ENCODE measurements at regions not wholly inside any gene's neighbourhood (a gene's known extent, or its start where the extent isn't known, plus 50 kb on each side); places are given as distances from the start of the nearest gene placed in this dataset.

DNA sequence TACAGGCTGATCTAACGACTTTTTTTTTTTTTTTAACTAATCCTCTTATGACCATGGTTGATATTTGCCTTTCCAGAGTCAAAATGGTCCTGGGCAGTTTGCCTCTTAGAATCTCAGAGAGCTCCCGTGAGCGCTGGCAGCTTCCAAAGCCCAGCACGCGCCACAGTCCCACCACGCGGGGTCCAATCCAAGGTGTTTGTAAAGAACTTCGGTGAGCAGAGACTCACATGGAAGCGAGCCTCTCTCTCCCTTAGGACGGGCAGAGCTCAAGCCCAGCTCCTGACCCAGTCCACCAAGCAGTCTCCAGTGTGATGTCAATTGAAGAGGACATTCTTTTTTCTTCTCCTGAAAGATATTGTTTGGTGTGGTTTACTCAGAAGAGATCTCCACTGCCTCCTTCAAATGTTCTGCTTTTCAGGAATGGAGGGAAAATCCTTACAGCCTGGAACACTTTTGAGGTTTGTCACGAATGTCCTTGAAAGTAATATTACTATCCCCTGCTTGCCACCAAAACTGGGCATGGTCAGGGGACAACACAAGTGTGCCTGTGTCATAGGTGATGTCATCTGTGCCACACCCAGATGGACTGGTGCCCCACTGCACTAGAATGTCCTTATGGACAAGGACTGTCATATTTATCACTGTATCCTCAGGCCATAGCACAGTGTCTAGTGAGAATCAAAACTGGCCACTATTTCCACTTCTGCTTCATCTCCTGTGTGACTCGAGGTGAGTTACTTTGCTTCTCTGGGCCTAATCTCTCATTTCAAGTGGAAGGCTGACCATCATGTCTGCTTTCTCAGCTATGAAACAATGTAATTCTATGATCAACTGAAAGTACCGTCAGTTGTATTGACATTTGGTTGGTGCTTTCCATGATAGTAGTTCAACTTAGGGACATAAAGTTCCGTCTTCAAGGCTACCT, 97.4 kb upstream of the EDEM3 start:
- H3K9me3 ChIP-seq (ENCODE audit: low read depth, low read length, poor library complexity, severe bottlenecking) = no peaks in the 10 kb centered on the region
- BruUV-seq (replicated peaks) = no TSS peak
- H3K36me3 ChIP-seq (ENCODE audit: insufficient read depth, low read length, poor library complexity, severe bottlenecking) = no peaks in the 10 kb centered on the region
- no peaks in the 10 kb centered on the region for H3K4me1 ChIP-seq (ENCODE audit: insufficient read depth, low read length, poor library complexity, severe bottlenecking)
- intact Hi-C loops (cut with micrococcal nuclease; ENCODE audit: unreplicated experiment) = no loop called here
- ChIA-PET POLR2A (ENCODE audit: low non-redundant PET) (no interaction called here), CTCF (interaction anchor here (0.7 kb wide), 1 partner anchor 521 kb away, joined by 4 read pairs; no protein-coding TSS in a partner anchor)
- H3K4me3 ChIP-seq (ENCODE audit: low read depth, low read length, poor library complexity, severe bottlenecking) = no peak overlapping the region
- H3K27me3 ChIP-seq (replicated peaks; ENCODE audit: insufficient read depth, low read depth, low read length, poor library complexity) = no peaks in the 10 kb centered on the region
- TF ChIP-seq, protein P1, sequence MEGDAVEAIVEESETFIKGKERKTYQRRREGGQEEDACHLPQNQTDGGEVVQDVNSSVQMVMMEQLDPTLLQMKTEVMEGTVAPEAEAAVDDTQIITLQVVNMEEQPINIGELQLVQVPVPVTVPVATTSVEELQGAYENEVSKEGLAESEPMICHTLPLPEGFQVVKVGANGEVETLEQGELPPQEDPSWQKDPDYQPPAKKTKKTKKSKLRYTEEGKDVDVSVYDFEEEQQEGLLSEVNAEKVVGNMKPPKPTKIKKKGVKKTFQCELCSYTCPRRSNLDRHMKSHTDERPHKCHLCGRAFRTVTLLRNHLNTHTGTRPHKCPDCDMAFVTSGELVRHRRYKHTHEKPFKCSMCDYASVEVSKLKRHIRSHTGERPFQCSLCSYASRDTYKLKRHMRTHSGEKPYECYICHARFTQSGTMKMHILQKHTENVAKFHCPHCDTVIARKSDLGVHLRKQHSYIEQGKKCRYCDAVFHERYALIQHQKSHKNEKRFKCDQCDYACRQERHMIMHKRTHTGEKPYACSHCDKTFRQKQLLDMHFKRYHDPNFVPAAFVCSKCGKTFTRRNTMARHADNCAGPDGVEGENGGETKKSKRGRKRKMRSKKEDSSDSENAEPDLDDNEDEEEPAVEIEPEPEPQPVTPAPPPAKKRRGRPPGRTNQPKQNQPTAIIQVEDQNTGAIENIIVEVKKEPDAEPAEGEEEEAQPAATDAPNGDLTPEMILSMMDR (conservative IDR thresholded peaks at IDR 0.05; ENCODE audit: low read depth, low read length) = no peak
- no peak for TF ChIP-seq EZH2 (IDR thresholded peaks at IDR 0.05; ENCODE audit: borderline replicate concordance, low read depth, low read length, poor library complexity, severe bottlenecking)
- no peak for DNase-seq (ENCODE audit: low spot score)
- no peak overlapping the region for H3K27ac ChIP-seq (ENCODE audit: low read depth, low read length, poor library complexity, severe bottlenecking)

DNA sequence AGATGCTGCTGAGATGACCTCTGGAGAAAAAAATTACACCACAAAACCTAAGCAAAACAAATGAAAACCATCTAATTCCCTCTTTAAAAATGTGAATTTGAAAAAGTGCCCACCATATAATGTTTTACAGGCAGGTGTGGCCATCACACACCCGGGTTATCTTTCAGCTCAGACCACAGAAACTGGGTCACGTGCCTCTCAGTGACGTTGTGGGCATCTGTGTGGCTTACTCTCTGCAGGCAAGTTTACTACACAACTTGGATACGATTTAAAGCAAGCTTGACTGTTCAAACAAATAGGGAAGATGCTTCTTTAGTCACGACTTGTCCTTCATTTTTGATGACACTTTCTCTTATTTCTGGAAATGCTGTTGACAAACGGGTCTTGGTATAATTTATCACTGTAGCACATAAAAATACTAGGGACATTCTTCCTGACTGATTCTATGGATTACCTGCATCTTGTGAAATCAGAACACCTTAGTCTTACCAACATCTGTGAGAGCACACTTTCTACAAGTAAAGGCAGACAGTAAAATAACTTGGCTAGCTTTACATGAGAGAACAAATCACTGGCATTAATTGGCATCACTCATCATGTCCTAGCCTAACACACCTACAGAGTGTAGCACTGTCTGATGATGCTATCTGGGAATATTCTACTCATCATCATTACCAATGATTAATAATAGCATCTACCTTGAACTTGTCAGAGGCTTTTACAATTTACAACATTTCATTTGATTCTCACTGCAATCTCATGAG, 89.3 kb upstream of the EDEM3 start:
- no peak for DNase-seq (ENCODE audit: low spot score)
- BruUV-seq (replicated peaks) = no TSS peak
- H3K27ac ChIP-seq (ENCODE audit: low read depth, low read length, poor library complexity, severe bottlenecking) = no peak overlapping the region
- no peak for TF ChIP-seq EZH2 (IDR thresholded peaks at IDR 0.05; ENCODE audit: borderline replicate concordance, low read depth, low read length, poor library complexity, severe bottlenecking)
- TF ChIP-seq, protein P1 (conservative IDR thresholded peaks at IDR 0.05; ENCODE audit: low read depth, low read length) = no peak
- intact Hi-C loops (cut with micrococcal nuclease; ENCODE audit: unreplicated experiment) = no loop called here
- H3K4me1 ChIP-seq (ENCODE audit: insufficient read depth, low read length, poor library complexity, severe bottlenecking) = peaks cover under 1% of the 10 kb centered on the region
- no peaks in the 10 kb centered on the region for H3K9me3 ChIP-seq (ENCODE audit: low read depth, low read length, poor library complexity, severe bottlenecking)
- H3K4me3 ChIP-seq (ENCODE audit: low read depth, low read length, poor library complexity, severe bottlenecking) = no peak overlapping the region
- CTCF ChIA-PET = no interaction called here
- POLR2A ChIA-PET (ENCODE audit: low non-redundant PET) = interaction anchor here (0.5 kb wide), 1 partner anchor 53 kb away, joined by 13 read pairs; no protein-coding TSS in a partner anchor
- no peaks in the 10 kb centered on the region for H3K36me3 ChIP-seq (ENCODE audit: insufficient read depth, low read length, poor library complexity, severe bottlenecking)
- no peaks in the 10 kb centered on the region for H3K27me3 ChIP-seq (replicated peaks; ENCODE audit: insufficient read depth, low read depth, low read length, poor library complexity)

DNA sequence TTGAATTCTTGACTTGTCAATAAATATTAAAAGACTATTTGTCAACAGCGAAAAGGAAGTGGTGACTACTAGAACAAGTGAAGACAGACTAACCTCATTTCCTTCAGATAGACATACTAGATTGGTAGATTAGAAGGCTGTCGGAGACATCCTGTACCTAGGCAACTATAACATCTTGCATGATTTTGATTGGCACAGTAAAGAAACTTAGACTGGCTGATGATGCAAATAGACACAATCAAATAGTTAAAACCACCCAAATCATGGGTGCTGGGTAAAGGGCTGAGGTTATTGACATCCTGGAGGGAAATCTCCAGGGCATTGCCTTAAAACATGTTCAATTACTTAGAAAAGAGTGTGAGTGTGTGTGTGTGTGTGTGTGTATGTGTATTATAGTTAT, 85.9 kb upstream of the EDEM3 start:
- Histone ChIP-seq H3K27ac (ENCODE audit: low read depth, low read length, poor library complexity, severe bottlenecking) (no peak overlapping the region), H3K4me1 (ENCODE audit: insufficient read depth, low read length, poor library complexity, severe bottlenecking) (peaks cover 9% of the 10 kb centered on the region), H3K36me3 (ENCODE audit: insufficient read depth, low read length, poor library complexity, severe bottlenecking) (no peaks in the 10 kb centered on the region), H3K9me3 (ENCODE audit: low read depth, low read length, poor library complexity, severe bottlenecking) (no peaks in the 10 kb centered on the region), H3K27me3 (replicated peaks; ENCODE audit: insufficient read depth, low read depth, low read length, poor library complexity) (no peaks in the 10 kb centered on the region), H3K4me3 (ENCODE audit: low read depth, low read length, poor library complexity, severe bottlenecking) (no peak overlapping the region)
- CTCF ChIA-PET = no interaction called here
- intact Hi-C loops (cut with micrococcal nuclease; ENCODE audit: unreplicated experiment) = no loop called here
- no TSS peak for BruUV-seq (replicated peaks)
- POLR2A ChIA-PET (ENCODE audit: low non-redundant PET) = no interaction called here
- TF ChIP-seq, protein P1 (conservative IDR thresholded peaks at IDR 0.05; ENCODE audit: low read depth, low read length) = no peak
- no peak for TF ChIP-seq EZH2 (IDR thresholded peaks at IDR 0.05; ENCODE audit: borderline replicate concordance, low read depth, low read length, poor library complexity, severe bottlenecking)
- no peak for DNase-seq (ENCODE audit: low spot score)
